Panc1 (cell line): ENCODE measurements at regions not wholly inside any gene's neighbourhood (a gene's known extent, or its start where the extent isn't known, plus 50 kb on each side); places are given as distances from the start of the nearest gene placed in this dataset.

Experiments used
- ATAC-seq: fragments of 200-7000 bp; cut with Tn5 transposase; 2 replicates; pipeline ENCODE4 v1.9.1; 2020; ENCODE audit warnings: mild to moderate bottlenecking, moderate library complexity
- BruUV-seq: library from RNA; stranded (reverse); fragments of 400-500 nt; replicated peaks from 2 replicates; lab custom pipeline; 2021; lab: Mats Ljungman, UMichigan
- CTCF ChIA-PET: fragments of 300-600 bp; sonication (Branson Sonifier 250); formaldehyde crosslinking; loops from one replicate; lab custom pipeline; 2022; ENCODE audit warnings: antibody characterized with exemption; lab: Charles Lee
- POLR2A ChIA-PET: fragments of 300-600 bp; sonication (Branson Sonifier 250); formaldehyde crosslinking; loops from one replicate; lab custom pipeline; 2022; ENCODE audit warnings: antibody characterized with exemption; lab: Charles Lee
- DNase-seq: peaks from one replicate; pipeline ENCODE4 v3.0.0-alpha.2; 2010; ENCODE audit warnings: low read depth, low spot score
- H3K27ac ChIP-seq: 2 replicates; pipeline ENCODE4 v1.5.1; 2011; ENCODE audit warnings: mild to moderate bottlenecking, low read length, inconsistent platforms
- H3K27me3 ChIP-seq: fragments of 200-500 bp; sonication (Bioruptor generic); 2 replicates; pipeline ENCODE4 v1.6.0; 2014; ENCODE audit warnings: low read length, inconsistent platforms; ENCODE audit not compliant: control insufficient read depth, insufficient read depth
- H3K36me3 ChIP-seq: fragments of 200-500 bp; sonication (Bioruptor generic); 2 replicates; pipeline ENCODE4 v1.5.1; 2014; ENCODE audit warnings: inconsistent platforms, mild to moderate bottlenecking, low read length, moderate library complexity; ENCODE audit not compliant: control insufficient read depth, insufficient read depth
- H3K4me1 ChIP-seq: 2 replicates; pipeline ENCODE4 v1.5.1; 2011; ENCODE audit warnings: inconsistent platforms, mild to moderate bottlenecking, low read length, moderate library complexity; ENCODE audit not compliant: control insufficient read depth, insufficient read depth
- H3K4me3 ChIP-seq, 2 experiments: 2 replicates each; pipeline ENCODE4 v1.5.1; 2011 to 2012; ENCODE audit warnings: low read depth in 2 of 2, low read length in 2 of 2, mild to moderate bottlenecking in 2 of 2, inconsistent platforms in 1 of 2, moderate library complexity in 1 of 2
- H3K9me3 ChIP-seq: fragments of 200-500 bp; sonication (Bioruptor generic); 2 replicates; pipeline ENCODE4 v1.5.1; 2014; ENCODE audit warnings: low read depth, mild to moderate bottlenecking, inconsistent platforms, low read length, moderate library complexity; ENCODE audit not compliant: control insufficient read depth, insufficient read depth
- POLR2AphosphoS5 ChIP-seq: IDR thresholded peaks from 2 replicates; pipeline ENCODE4 v1.6.1; 2012; ENCODE audit warnings: mild to moderate bottlenecking, low read depth, low read length, moderate library complexity
- SIN3A ChIP-seq: IDR thresholded peaks from 2 replicates; pipeline ENCODE4 v1.6.1; 2012; ENCODE audit warnings: low read depth, mild to moderate bottlenecking, low read length, moderate library complexity, borderline replicate concordance; ENCODE audit not compliant: insufficient read depth
- TCF7L2 ChIP-seq: IDR thresholded peaks from 2 replicates; pipeline ENCODE4 v1.6.1; 2011; ENCODE audit warnings: mild to moderate bottlenecking, low read depth, low read length, inconsistent platforms
- in situ Hi-C: cut with HindIII; loops from 2 replicates; pipeline ENCODE4 v1.10.0; 2016; ENCODE audit warnings: low sequenced_read_pairs, low pct_unique_long_range_greater_than_20kb
- intact Hi-C: fragments of 100-400 bp; cut with micrococcal nuclease; formaldehyde crosslinking; loops from one replicate; pipeline ENCODE4 v1.10.0; 2022; ENCODE audit not compliant: unreplicated experiment
- TF ChIP-seq, protein P1 (sequence below), 2 experiments: IDR thresholded peaks; 2 replicates each; pipeline ENCODE4 v1.6.1; 2011 to 2012; ENCODE audit warnings: low read depth in 2 of 2, control low read depth in 1 of 2, low read length in 1 of 2, mild to moderate bottlenecking in 1 of 2, moderate library complexity in 1 of 2; ENCODE audit not compliant: insufficient read depth in 1 of 2
- TF ChIP-seq, protein P2 (sequence below): fragments of 450-650 bp; IDR thresholded peaks from 2 replicates; pipeline ENCODE4 v1.5.1; 2017; ENCODE audit warnings: mild to moderate bottlenecking

DNA sequence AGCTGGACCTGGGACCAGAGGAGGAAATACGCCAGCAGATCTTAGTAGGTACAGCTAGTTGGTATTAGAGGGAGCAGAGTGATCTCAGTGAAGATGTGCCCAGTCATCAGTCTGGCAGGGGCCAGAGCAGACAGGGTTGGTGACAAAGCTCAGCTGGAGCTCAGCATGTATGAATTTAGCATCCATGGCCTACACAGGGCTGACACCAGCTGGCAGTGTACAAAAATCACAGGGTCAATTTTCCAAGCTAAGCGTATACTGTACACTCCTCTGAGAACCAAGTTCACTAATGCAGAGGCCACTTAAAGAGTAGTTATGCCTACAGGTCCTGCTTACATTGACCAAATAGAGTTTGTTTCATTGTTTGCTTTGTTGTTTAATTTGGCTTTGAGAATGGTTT lies 146.6 kb downstream of the SLC24A2 start:
- Histone ChIP-seq H3K4me1 (no peaks in the 10 kb centered on the region), H3K27me3 (no peaks in the 10 kb centered on the region), H3K36me3 (no peaks in the 10 kb centered on the region), H3K9me3 (no peaks in the 10 kb centered on the region), H3K27ac (no peak overlapping the region), H3K4me3 (no peak overlapping the region)
- no TSS peak for BruUV-seq
- ChIA-PET POLR2A (no interaction called here), CTCF (interaction anchor here (0.6 kb wide), 1 partner anchor 177 kb away, joined by 3 read pairs; no protein-coding TSS in a partner anchor)
- intact Hi-C loops = loop anchor here (10.0 kb wide), 1 partner anchor 147 kb away; no protein-coding TSS in a partner anchor
- in situ Hi-C loops = no loop called here
- ATAC-seq = no peak
- DNase-seq = no peak
- TF ChIP-seq SIN3A (no peak), TCF7L2 (no peak), POLR2AphosphoS5 (no peak)
- TF ChIP-seq, protein P1, sequence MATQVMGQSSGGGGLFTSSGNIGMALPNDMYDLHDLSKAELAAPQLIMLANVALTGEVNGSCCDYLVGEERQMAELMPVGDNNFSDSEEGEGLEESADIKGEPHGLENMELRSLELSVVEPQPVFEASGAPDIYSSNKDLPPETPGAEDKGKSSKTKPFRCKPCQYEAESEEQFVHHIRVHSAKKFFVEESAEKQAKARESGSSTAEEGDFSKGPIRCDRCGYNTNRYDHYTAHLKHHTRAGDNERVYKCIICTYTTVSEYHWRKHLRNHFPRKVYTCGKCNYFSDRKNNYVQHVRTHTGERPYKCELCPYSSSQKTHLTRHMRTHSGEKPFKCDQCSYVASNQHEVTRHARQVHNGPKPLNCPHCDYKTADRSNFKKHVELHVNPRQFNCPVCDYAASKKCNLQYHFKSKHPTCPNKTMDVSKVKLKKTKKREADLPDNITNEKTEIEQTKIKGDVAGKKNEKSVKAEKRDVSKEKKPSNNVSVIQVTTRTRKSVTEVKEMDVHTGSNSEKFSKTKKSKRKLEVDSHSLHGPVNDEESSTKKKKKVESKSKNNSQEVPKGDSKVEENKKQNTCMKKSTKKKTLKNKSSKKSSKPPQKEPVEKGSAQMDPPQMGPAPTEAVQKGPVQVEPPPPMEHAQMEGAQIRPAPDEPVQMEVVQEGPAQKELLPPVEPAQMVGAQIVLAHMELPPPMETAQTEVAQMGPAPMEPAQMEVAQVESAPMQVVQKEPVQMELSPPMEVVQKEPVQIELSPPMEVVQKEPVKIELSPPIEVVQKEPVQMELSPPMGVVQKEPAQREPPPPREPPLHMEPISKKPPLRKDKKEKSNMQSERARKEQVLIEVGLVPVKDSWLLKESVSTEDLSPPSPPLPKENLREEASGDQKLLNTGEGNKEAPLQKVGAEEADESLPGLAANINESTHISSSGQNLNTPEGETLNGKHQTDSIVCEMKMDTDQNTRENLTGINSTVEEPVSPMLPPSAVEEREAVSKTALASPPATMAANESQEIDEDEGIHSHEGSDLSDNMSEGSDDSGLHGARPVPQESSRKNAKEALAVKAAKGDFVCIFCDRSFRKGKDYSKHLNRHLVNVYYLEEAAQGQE (IDR thresholded peaks at IDR 0.05; ENCODE audit: insufficient read depth in 1 of 2, low read depth in 2 of 2, low read length in 1 of 2) = no peak
- TF ChIP-seq, protein P2, sequence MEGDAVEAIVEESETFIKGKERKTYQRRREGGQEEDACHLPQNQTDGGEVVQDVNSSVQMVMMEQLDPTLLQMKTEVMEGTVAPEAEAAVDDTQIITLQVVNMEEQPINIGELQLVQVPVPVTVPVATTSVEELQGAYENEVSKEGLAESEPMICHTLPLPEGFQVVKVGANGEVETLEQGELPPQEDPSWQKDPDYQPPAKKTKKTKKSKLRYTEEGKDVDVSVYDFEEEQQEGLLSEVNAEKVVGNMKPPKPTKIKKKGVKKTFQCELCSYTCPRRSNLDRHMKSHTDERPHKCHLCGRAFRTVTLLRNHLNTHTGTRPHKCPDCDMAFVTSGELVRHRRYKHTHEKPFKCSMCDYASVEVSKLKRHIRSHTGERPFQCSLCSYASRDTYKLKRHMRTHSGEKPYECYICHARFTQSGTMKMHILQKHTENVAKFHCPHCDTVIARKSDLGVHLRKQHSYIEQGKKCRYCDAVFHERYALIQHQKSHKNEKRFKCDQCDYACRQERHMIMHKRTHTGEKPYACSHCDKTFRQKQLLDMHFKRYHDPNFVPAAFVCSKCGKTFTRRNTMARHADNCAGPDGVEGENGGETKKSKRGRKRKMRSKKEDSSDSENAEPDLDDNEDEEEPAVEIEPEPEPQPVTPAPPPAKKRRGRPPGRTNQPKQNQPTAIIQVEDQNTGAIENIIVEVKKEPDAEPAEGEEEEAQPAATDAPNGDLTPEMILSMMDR = no peak

DNA sequence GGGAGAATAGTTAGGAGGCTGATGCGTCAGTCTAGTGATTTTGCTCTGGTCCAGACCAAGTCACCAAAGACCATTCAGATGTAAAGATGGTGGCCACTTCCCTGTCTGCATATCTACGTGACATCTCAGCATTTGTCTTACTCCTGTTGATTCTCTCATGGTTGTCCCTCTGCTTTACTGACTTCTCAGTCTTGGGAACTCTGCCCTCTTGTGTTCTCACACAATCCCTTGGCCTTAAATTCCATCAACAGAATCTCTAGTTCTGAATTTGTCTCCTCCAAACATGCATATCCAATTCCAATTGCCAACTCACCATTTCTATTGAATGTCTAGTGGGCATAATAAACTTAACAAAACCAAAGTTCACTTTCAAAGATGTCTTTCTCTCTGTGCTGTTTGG lies 147.8 kb downstream of the SLC24A2 start:
- Histone ChIP-seq H3K4me3 (no peak overlapping the region), H3K27ac (no peak overlapping the region), H3K27me3 (no peaks in the 10 kb centered on the region), H3K4me1 (no peaks in the 10 kb centered on the region), H3K36me3 (no peaks in the 10 kb centered on the region), H3K9me3 (no peaks in the 10 kb centered on the region)
- ChIA-PET POLR2A (no interaction called here), CTCF (no interaction called here)
- TF ChIP-seq TCF7L2 (no peak), SIN3A (no peak), POLR2AphosphoS5 (no peak)
- TF ChIP-seq, protein P1 (IDR thresholded peaks at IDR 0.05; ENCODE audit: insufficient read depth in 1 of 2, low read depth in 2 of 2, low read length in 1 of 2) = no peak
- TF ChIP-seq, protein P2 = no peak
- intact Hi-C loops = loop anchor here (10.0 kb wide), 1 partner anchor 146 kb away; no protein-coding TSS in a partner anchor
- DNase-seq = no peak
- in situ Hi-C loops = no loop called here
- no peak for ATAC-seq
- BruUV-seq = no TSS peak
